ENCODE measurements at regions not wholly inside any gene's neighbourhood (a gene's known extent, or its start where the extent isn't known, plus 50 kb on each side); places are given as distances from the start of the nearest gene placed in this dataset.
"Not testable (repeated sequence)": the region's sequence is repeated elsewhere in the genome, so short reads cannot be mapped to it uniquely, and the experiment has no call there.

- not testable (repeated sequence) for DNase-seq
Observed at GRCh38 chr4:86413426-86413825, 53.6 kb upstream of the MAPK10 start.

DNA sequence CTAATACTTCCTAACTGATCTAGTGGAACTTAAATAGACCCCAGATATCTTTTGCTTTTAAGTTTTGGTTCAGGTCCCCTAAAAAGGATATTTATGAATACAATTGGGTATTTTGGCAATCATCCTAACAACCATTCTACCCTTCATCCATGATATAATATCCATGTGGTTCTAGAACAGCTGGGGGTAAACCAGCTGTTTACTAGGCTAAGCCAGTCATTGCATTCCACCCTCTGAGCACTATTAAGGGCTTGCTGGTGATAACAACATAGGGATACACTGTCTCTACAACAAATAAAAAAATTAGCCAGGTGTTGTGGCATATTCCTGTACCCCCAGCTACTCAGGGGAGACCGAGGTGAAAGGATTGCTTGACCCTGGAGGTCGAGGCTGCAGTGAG is 54.8 kb upstream of the MAPK10 start:
- DNase-seq = no peak

DNA sequence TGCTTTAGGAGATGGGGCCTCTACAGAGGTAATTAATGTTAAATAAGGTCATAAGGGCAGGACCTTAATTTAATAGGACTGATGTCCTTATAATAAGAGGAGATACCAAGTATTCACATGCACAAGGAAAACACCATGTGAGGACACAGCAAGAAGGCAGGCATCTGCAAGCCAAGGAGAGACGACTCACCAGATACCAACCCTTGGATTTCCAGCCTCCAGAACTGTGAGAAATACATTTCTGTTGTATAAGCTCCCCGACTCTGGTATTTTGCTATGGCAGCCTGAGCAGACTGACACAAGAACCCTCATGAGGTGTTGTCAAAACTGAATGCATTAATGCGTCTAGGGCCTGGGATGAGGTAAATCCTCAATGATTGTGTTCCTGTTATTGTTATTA is 56.2 kb upstream of the MAPK10 start:
- no peak for DNase-seq

DNA sequence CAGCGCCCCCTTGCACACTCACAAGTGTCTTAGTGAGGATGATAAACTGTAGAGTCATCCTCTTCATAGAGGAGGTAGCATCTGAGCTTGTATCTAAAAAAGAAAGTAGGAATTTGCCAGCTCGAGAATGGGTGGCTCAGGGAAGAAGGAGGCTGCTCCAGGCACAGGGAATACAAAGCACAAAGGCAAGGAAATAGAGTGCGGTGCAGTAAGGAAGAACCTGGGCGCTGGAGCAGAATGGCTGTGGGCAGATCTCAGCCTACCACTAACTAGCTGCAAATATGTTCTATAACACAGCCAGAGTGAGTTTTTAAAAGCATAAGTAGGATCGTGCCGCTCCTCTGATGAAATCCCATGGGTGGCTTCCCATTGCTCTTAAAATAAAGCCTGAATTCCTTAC is 61.6 kb upstream of the MAPK10 start:
- no peak for DNase-seq

DNA sequence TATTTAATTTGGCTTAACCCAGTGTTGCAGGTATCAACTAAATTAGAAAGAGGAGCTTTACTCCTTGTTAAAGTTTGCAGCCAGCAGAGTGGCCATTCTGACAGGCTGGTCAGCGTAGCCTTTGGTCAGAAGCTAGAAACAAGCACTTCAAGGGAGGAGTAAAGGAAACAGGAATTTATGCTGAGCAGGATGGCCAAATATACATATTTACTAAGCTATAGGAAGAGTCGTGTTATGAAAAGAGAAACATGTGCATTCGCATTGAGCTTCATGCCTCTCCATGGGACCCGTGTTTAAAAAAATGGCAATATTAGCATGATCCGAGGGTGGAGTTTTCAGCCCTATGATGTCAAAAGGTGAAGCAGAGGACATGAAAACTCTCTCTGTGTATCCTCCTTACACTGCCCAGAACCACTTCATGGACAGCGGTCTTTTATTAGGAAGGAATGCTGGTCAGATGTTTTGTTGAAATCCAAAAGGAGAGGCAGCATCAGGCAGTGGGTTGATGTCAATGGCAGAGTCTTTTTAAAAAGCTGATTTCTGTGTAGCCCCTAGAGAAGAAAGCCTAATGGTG is 71.8 kb upstream of the MAPK10 start:
- DNase-seq = no peak

- peak; percentile 28 for DNase-seq
Observed at GRCh38 chr4:86432559-86433134, 72.8 kb upstream of the MAPK10 start.

DNA sequence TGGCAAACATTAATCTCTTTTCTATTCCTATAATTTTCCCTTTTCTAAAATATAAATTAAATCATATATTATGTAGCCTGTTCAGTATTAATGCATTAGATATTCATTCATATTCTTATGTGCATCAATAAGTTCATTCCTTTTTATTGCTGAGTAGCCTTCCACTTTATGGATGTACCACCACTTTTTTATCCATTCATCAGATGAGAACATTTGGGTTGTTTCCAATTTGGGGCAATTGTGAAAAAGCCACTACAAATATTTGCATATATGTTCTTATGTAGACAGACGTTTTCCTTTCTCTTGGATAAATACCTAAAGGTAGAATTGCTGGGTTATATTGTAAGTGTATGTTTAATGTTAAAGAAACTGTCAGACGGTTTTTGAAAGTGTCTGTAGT is 79.4 kb upstream of the MAPK10 start:
- no peak for DNase-seq

DNA sequence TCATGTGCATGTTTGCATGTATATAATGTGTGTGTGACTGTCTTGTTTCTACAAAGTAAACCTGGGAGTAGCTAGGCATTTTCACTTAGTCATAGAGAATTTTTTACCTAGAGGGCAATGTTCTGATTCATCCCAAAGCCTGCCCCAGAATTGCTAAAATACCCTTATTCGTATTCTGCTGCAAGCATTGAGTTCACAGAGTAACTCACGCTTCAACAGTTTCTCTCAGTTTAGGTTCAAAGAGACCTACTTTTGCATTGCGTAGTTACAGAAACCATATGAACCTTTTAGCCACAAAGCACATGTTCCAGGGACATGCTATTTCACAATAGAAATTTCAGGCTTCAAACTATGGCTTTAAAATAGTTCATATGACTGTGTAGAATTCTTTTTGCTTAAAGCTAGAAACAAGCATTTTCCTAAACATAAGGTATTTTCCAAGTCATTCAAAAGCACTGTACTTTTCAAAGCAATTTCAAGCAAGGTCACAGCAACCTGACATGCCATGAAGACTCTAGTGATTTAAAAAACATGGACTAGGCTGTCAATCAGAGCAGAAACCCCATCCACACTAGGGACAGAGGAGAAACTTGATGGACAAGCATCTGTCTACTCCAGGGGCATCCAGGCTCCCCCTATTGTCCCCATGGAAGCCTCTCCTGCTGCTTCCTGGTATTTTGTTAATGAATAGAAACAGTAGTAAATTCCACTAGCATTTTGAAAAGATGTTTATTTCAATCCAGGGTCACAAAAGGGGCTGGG is 81.5 kb upstream of the MAPK10 start:
- DNase-seq = no peak

DNA sequence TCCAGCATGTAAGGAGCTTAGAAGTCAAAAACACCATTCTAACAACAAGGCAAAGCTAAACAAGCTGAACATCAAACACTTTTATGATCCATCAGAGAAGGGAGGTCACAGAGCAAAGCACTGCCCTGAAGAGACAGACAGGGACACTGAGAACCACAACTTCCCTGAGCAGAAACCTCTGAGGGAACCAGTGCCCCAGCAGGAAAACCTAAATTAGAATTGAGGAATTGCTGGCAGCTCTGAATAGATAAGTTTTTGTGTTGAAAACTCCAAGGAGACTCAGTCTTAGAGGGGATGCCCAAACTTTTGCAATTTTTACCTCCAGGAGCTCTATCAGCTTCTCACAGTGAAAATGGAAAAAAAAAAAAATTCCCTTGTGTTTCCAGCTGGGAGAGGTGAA is 83.0 kb upstream of the MAPK10 start:
- no peak for DNase-seq

- DNase-seq = no peak
Observed at GRCh38 chr4:86443495-86443894, 83.6 kb upstream of the MAPK10 start.

DNA sequence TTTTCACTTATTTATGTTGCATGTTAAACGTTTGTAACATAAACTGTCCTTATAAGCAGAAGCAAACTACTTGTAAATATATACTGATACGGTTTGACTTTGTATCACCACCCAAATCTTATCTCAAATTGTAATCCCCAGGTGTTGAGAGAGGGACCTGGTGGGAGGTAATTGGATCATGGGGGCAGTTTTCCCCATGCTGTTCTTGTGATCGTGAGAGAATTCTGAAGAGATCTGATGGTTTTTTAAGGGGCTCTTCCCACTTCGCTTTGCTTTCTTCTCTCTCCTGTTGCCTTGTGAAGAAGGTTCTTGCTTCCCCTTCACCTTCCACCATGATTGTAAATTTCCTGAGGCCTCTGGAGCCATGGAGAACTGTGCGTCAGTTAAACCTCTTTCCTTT is 87.1 kb upstream of the MAPK10 start:
- DNase-seq = no peak

DNA sequence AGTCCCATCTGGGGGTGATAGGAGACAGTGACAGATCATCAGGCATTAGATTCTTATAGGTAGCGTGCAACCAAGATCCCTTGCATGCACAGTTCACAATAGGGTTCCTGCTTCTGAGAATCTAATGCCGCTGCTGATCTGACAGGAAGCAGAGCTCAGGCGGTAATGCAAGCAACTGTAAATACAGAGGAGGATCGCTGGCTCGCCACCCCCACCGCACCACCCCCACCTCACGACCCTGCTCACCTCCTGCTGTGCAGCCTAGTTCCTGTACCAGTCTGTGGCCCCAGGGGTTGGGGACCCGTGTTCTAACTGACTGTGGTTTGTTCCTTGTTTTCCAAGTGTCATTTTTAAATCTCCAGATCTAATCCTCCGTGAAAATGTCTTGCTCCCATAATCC is 89.0 kb upstream of the MAPK10 start:
- DNase-seq = no peak

- no peak for DNase-seq
Observed at GRCh38 chr4:86449746-86450588, 90.1 kb upstream of the MAPK10 start.

- DNase-seq = no peak
Observed at GRCh38 chr4:86450861-86451260, 91.0 kb upstream of the MAPK10 start.

DNA sequence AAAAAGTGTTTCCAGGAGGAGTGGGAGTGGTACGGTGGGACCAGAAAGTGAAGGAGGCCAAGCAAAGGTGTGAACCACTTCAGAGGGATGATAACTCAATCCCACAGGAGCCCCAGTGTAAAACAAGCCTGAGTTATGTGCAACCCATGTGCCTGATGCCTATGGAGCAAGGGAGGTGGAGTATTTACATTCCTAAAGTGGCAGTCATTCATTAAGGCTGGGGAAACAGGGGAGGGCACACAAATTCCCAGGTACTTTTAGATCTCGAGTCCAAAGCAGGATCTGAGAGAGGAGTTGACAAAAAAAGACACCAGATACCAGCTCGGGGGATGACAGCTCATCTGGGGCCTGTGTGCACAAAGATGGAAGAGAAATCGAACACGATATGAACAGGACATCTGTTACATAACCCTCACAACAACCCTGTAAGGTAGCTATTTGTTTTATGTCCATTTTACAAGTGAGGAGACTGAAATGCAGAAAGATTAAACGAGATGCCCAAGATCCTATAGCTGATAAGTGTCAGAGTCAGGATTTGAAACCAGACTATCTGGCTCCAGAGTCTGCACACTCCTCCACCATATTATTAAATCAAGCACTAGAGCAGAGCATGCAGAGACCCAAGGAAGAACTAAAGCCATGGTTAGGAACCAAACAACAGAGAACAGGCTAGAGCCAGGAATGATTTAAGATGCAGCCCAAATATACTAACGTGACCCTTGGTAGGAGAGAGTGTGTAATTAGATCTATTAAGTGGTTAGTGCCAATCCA is 91.9 kb upstream of the MAPK10 start:
- no peak for DNase-seq

DNA sequence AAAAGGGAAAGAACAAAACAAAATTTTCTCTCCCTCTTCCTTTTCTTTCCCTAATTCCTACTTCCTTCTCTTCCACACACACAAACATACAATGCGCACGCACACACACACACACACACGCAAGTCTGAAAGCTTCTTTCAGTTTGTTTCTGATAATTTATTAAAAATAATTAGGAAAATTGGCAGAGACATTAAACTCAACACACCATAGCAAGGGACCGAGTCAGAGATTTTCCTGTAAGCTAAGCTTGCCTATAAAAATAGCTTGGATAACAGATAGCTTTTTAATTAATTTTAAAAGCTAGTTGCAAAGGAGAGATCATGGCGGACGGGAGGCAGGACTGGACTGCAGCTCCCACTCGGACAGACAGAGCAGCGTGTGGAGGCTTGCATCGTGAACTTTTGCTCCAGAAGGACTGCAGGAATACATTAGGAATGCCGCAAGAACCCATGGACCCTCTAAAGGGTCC is 92.6 kb upstream of the MAPK10 start:
- no peak for DNase-seq

GRCh38 chr4:86452924-86453531 is 93.2 kb upstream of the MAPK10 start:
- no peak for DNase-seq

DNA sequence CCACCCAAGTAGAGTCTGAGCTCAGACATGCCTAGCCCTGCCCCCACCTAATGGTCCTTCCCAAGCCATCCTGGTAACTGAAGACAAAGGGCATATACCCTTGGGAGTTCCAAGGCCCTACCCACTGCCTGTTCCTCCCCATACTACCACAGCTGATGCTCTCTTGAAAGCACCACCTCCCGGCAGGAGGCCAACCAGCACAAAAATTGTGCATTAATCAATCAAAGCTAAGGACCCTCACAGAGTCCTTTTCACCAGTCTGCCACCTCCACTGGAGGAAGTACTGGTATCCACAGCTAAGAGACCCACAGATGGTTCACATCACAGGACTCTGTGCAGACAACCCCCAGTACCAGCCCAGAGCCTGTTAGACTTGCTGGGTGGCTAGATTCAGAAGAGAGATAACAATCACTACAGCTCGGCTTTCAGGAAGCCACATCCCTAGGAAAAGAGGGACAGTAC is 93.8 kb upstream of the MAPK10 start:
- peak; percentile 40 for DNase-seq

DNA sequence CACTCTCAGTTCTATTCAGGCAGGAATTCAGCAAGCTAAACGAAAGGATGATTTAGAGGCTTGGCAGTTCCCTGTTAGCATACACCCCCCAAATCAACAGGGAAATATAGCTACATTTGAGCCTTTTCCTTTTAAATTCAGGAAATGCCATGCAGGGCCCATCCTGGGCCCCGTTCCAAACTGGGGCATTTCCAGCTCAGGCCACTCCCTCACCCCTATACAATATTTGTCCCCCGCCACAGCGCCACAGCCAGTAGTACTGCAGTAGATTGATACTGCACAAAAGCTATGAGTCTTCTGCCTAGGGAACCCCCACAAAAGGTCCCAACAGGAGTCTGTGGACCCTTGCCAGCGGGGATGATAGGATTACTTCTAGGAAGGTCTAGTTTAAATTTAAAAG is 102.0 kb upstream of the MAPK10 start:
- DNase-seq = no peak

DNA sequence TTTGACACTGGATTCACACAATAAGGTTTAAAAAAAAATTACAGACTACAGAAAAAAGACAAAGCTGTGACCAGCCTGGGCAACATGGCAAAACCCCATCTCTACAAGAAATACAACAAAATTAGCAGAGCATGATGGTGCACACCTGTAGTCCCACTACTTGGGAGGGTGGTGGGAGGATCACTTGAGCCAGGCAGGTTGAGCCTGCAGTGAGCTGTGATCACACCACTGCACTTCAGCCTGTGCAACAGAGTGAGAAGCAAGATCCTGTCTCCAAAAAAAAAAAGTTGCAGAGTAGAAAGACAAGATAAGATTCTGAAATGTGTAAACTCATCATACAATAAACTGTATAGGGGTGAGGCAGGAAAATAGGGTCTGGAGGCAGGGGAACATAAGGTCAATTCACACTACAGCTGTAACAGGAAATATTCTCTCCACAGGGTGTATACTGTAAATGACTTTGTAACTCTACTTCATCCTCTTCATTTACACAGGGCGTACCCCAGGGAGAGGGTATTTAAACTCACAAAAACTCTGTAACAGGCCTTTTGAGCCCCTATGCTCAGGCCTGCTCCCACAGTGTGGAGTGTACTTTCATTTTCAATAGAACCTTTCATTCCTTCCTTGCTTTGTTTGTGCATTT is 112.6 kb upstream of the MAPK10 start:
- no peak for DNase-seq

DNA sequence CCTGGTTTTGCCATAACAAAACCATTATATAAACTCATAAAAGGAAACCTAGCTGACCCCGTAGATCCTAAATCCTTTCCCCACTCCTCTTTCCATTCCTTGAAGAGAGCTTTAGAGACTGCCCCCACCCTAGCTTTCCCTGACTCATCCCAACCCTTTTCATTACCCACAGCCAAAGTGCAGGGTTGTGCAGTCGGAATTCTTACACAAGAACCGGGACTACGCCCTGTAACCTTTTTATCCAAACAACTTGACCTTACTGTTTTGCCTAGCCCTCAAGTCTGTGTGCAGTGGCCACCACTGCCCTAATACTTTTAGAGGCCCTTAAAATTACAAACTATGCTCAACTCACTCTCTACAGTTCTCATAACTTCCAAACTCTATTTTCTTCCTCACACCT is 116.0 kb upstream of the PTPN13 start:
- not testable (repeated sequence) for DNase-seq

- DNase-seq = no peak
Observed at GRCh38 chr4:86481440-86481839, 112.7 kb upstream of the PTPN13 start.
